WTC11 (cell line): ENCODE measurements at regions not wholly inside any gene's neighbourhood (a gene's known extent, or its start where the extent isn't known, plus 50 kb on each side); places are given as distances from the start of the nearest gene placed in this dataset.
"Not testable (repeated sequence)": the region's sequence is repeated elsewhere in the genome, so short reads cannot be mapped to it uniquely, and the experiment has no call there.

Experiments
- ATAC-seq: fragments of 200-7000 bp; cut with Tn5 transposase; 2 replicates; pipeline ENCODE4 v1.10.0; 2021; ENCODE audit warnings: mild to moderate bottlenecking, moderate library complexity
- CTCF ChIA-PET: fragments of 300-600 bp; sonication (Branson Sonifier 250); formaldehyde crosslinking; loops from one replicate; lab custom pipeline; 2021; ENCODE audit warnings: antibody characterized with exemption; lab: Charles Lee
- POLR2A ChIA-PET: fragments of 350-600 bp; sonication (Branson Sonifier 250); formaldehyde crosslinking; loops from one replicate; lab custom pipeline; 2021; ENCODE audit warnings: antibody characterized with exemption; lab: Charles Lee
- DNase-seq: peaks from one replicate; pipeline ENCODE4 v3.0.0; 2021; ENCODE audit warnings: low spot score
- H3K27ac Mint-ChIP-seq: 2 replicates; pipeline ENCODE4 v1.8.0; 2021; ENCODE audit warnings: mixed read lengths
- H3K27me3 Mint-ChIP-seq: 2 replicates; pipeline ENCODE4 v1.8.0; 2021; ENCODE audit warnings: low read depth, mild to moderate bottlenecking, moderate library complexity, mixed read lengths
- H3K36me3 Mint-ChIP-seq: 2 replicates; pipeline ENCODE4 v1.8.0; 2021; ENCODE audit warnings: mixed read lengths
- H3K4me1 Mint-ChIP-seq: 2 replicates; pipeline ENCODE4 v1.8.0; 2022; ENCODE audit warnings: mixed read lengths
- H3K4me3 Mint-ChIP-seq: 2 replicates; pipeline ENCODE4 v1.8.0; 2021; ENCODE audit warnings: mild to moderate bottlenecking, moderate library complexity, mixed read lengths
- H3K9me3 Mint-ChIP-seq: 2 replicates; pipeline ENCODE4 v1.8.0; 2021; ENCODE audit warnings: mixed read lengths
- ATF1 ChIP-seq: sonication (generic); formaldehyde crosslinking; IDR thresholded peaks from 2 replicates; pipeline ENCODE4 v1.8.1; 2023; ENCODE audit warnings: mild to moderate bottlenecking, moderate library complexity, missing genetic modification reagents
- ESRRA ChIP-seq: sonication (generic); formaldehyde crosslinking; IDR thresholded peaks from 2 replicates; pipeline ENCODE4 v1.8.1; 2022; ENCODE audit warnings: mild to moderate bottlenecking, missing genetic modification reagents, borderline replicate concordance
- GRHL2 ChIP-seq: fragments of 250-450 bp; sonication (Bioruptor Pico); IDR thresholded peaks from 2 replicates; pipeline ENCODE4 v1.8.0; 2022; ENCODE audit warnings: mild to moderate bottlenecking, moderate library complexity; ENCODE audit not compliant: insufficient replicate concordance, severe bottlenecking
- KAT7 ChIP-seq: sonication (generic); formaldehyde crosslinking; IDR thresholded peaks from 2 replicates; pipeline ENCODE4 v1.8.1; 2023; ENCODE audit warnings: missing genetic modification reagents, mild to moderate bottlenecking, borderline replicate concordance
- NR3C1 ChIP-seq: sonication (generic); formaldehyde crosslinking; conservative IDR thresholded peaks from 2 replicates; pipeline ENCODE4 v1.8.1; 2023; ENCODE audit warnings: low read depth, mild to moderate bottlenecking, missing genetic modification reagents
- RORB ChIP-seq: fragments of 250-450 bp; sonication (Bioruptor Pico); IDR thresholded peaks from 2 replicates; pipeline ENCODE4 v1.9.0; 2021; ENCODE audit warnings: mild to moderate bottlenecking
- USF2 ChIP-seq: sonication (generic); formaldehyde crosslinking; IDR thresholded peaks from 2 replicates; pipeline ENCODE4 v1.8.1; 2023; ENCODE audit warnings: mild to moderate bottlenecking, missing genetic modification reagents, moderate library complexity
- ZMAT4 ChIP-seq: fragments of 250-450 bp; sonication (Bioruptor Pico); IDR thresholded peaks from 2 replicates; pipeline ENCODE4 v1.9.0; 2021; ENCODE audit warnings: mild to moderate bottlenecking
- ZNF317 ChIP-seq: sonication (generic); formaldehyde crosslinking; IDR thresholded peaks from 2 replicates; pipeline ENCODE4 v1.8.1; 2023; ENCODE audit warnings: low read depth, mild to moderate bottlenecking, moderate library complexity, missing genetic modification reagents, borderline replicate concordance
- ZNF532 ChIP-seq: fragments of 250-450 bp; sonication (Bioruptor Pico); IDR thresholded peaks from 2 replicates; pipeline ENCODE4 v1.9.0; 2021; ENCODE audit warnings: mild to moderate bottlenecking, borderline replicate concordance
- TF ChIP-seq, protein P1 (sequence below): sonication (generic); formaldehyde crosslinking; conservative IDR thresholded peaks from 2 replicates; pipeline ENCODE4 v1.8.1; 2022; ENCODE audit warnings: mild to moderate bottlenecking, missing genetic modification reagents
- TF ChIP-seq, protein P2 (sequence below): sonication (generic); formaldehyde crosslinking; IDR thresholded peaks from 2 replicates; pipeline ENCODE4 v1.8.0; 2023; ENCODE audit warnings: missing genetic modification reagents
- TF ChIP-seq, protein P3 (sequence below): sonication (generic); formaldehyde crosslinking; IDR thresholded peaks from 2 replicates; pipeline ENCODE4 v1.8.0; 2023; ENCODE audit warnings: mild to moderate bottlenecking, missing genetic modification reagents
- TF ChIP-seq, protein P4 (sequence below): fragments of 250-450 bp; sonication (Bioruptor Pico); IDR thresholded peaks from 2 replicates; pipeline ENCODE4 v1.9.0; 2021; ENCODE audit warnings: moderate library complexity, mild to moderate bottlenecking, inconsistent platforms, borderline replicate concordance

- no peak for ATAC-seq
- Mint-ChIP-seq H3K9me3 (no peaks in the 10 kb centered on the region), H3K36me3 (no peaks in the 10 kb centered on the region), H3K27me3 (peaks cover 62% of the 10 kb centered on the region), H3K27ac (no peak overlapping the region), H3K4me3 (no peak overlapping the region), H3K4me1 (peaks cover 7% of the 10 kb centered on the region)
- ChIA-PET CTCF (no interaction called here), POLR2A (interaction anchor here (0.7 kb wide), 1 partner anchor 969 kb away, joined by 5 read pairs; no protein-coding TSS in a partner anchor)
- DNase-seq: no peak
- TF ChIP-seq RORB (CRISPR knock-in tag): no peak
- TF ChIP-seq KAT7 (CRISPR knock-in tag): no peak
Observed at GRCh38 chr16:29124828-29125227, 140.0 kb downstream of the LAT start.

DNA sequence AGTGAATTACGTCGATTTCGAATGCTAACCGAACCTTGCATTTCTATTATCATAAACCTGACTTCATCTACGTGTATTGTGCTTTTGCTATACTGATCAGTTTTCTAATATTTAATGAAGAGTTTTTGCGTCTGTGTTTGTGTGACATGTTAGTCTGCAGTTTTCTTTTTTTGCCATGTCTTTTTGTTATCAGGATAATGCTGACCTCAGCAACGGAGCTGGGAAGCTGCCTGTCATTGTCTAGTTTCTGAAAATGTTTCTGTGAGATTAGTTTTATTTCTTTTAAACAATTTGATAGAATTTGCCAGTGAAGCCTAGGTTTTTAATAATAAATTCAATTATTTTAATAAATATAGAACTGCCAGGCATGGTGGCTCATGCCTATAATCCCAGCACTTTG is 139.3 kb downstream of the LAT start:
- H3K27ac Mint-ChIP-seq, ATAC-seq, H3K36me3 Mint-ChIP-seq, H3K9me3 Mint-ChIP-seq, H3K4me3 Mint-ChIP-seq, CTCF ChIA-PET, DNase-seq, H3K4me1 Mint-ChIP-seq: not testable (repeated sequence)
- POLR2A ChIA-PET: interaction anchor here (0.7 kb wide), 1 partner anchor 969 kb away, joined by 5 read pairs; no protein-coding TSS in a partner anchor
- peaks cover 57% of the 10 kb centered on the region for H3K27me3 Mint-ChIP-seq

DNA sequence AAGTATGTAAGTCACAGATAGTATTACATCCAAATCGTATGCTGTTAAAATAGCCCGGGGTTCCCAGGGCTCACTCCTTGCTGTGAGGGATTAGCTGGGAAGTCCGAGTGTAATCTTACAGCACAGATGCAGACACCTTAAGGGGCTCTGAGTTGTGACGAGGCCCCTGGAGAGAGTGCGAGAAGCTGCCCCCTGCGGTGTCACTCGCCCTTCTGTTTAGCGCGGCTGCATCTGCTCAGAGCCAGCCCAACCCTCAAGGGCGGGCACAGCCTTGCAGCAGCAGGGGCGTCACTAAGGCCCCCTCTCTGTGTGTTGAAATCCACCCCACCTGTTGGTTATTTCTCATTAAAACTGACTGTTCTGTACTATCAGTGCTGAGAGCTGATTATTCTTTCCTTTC is 135.8 kb downstream of the LAT start:
- H3K36me3 Mint-ChIP-seq, H3K9me3 Mint-ChIP-seq, DNase-seq, H3K4me1 Mint-ChIP-seq, CTCF ChIA-PET, POLR2A ChIA-PET, H3K4me3 Mint-ChIP-seq, H3K27ac Mint-ChIP-seq: not testable (repeated sequence)
- H3K27me3 Mint-ChIP-seq: peaks cover 29% of the 10 kb centered on the region
- ATAC-seq: peak; percentile 67

GRCh38 chr16:29118301-29118957 is 133.6 kb downstream of the LAT start:
- DNase-seq, POLR2A ChIA-PET, H3K4me3 Mint-ChIP-seq, CTCF ChIA-PET, ATAC-seq, H3K9me3 Mint-ChIP-seq, H3K27ac Mint-ChIP-seq, H3K27me3 Mint-ChIP-seq, H3K36me3 Mint-ChIP-seq: not testable (repeated sequence)
- peaks cover 14% of the 10 kb centered on the region for H3K4me1 Mint-ChIP-seq

DNA sequence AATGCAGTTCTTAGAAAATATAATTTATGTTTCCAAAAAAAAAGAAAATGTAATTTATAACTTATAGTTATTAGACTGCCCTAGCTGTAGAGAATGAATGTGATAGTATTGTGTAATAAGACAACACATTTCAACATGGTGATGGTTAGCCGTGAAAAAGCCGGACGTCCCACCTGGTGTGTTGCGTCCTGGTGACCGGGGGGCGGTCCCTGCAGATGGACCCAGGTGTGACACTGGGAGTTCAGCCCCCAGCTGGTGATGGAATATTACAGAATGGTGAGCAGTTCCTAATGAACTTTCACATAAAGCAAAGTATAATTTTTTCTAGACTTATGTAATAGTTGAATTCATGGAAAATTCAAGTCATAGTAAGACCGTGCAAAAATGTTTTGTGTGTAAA is 132.8 kb downstream of the LAT start:
- DNase-seq (no peak), ATAC-seq (no peak)
- Mint-ChIP-seq H3K9me3 (no peaks in the 10 kb centered on the region), H3K4me3 (no peak overlapping the region), H3K27ac (no peak overlapping the region), H3K4me1 (peaks cover 14% of the 10 kb centered on the region), H3K27me3 (peaks cover under 1% of the 10 kb centered on the region), H3K36me3 (no peaks in the 10 kb centered on the region)
- POLR2A ChIA-PET: no interaction called here
- CTCF ChIA-PET: no interaction called here
- TF ChIP-seq, protein P1, sequence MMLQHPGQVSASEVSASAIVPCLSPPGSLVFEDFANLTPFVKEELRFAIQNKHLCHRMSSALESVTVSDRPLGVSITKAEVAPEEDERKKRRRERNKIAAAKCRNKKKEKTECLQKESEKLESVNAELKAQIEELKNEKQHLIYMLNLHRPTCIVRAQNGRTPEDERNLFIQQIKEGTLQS: no peak
- no peak for TF ChIP-seq ZNF317 (CRISPR knock-in tag)
- TF ChIP-seq NR3C1 (CRISPR knock-in tag): no peak
- TF ChIP-seq ATF1 (CRISPR knock-in tag): no peak
- no peak for TF ChIP-seq ZMAT4 (CRISPR knock-in tag)
- no peak for TF ChIP-seq USF2 (CRISPR knock-in tag)
- no peak for TF ChIP-seq GRHL2 (CRISPR knock-in tag)
- no peak for TF ChIP-seq ESRRA (CRISPR knock-in tag)
- TF ChIP-seq, protein P2, sequence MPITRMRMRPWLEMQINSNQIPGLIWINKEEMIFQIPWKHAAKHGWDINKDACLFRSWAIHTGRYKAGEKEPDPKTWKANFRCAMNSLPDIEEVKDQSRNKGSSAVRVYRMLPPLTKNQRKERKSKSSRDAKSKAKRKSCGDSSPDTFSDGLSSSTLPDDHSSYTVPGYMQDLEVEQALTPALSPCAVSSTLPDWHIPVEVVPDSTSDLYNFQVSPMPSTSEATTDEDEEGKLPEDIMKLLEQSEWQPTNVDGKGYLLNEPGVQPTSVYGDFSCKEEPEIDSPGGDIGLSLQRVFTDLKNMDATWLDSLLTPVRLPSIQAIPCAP (CRISPR knock-in tag): no peak
- TF ChIP-seq, protein P3, sequence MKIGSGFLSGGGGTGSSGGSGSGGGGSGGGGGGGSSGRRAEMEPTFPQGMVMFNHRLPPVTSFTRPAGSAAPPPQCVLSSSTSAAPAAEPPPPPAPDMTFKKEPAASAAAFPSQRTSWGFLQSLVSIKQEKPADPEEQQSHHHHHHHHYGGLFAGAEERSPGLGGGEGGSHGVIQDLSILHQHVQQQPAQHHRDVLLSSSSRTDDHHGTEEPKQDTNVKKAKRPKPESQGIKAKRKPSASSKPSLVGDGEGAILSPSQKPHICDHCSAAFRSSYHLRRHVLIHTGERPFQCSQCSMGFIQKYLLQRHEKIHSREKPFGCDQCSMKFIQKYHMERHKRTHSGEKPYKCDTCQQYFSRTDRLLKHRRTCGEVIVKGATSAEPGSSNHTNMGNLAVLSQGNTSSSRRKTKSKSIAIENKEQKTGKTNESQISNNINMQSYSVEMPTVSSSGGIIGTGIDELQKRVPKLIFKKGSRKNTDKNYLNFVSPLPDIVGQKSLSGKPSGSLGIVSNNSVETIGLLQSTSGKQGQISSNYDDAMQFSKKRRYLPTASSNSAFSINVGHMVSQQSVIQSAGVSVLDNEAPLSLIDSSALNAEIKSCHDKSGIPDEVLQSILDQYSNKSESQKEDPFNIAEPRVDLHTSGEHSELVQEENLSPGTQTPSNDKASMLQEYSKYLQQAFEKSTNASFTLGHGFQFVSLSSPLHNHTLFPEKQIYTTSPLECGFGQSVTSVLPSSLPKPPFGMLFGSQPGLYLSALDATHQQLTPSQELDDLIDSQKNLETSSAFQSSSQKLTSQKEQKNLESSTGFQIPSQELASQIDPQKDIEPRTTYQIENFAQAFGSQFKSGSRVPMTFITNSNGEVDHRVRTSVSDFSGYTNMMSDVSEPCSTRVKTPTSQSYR: no peak
- TF ChIP-seq ZNF532: no peak
- TF ChIP-seq, protein P4, sequence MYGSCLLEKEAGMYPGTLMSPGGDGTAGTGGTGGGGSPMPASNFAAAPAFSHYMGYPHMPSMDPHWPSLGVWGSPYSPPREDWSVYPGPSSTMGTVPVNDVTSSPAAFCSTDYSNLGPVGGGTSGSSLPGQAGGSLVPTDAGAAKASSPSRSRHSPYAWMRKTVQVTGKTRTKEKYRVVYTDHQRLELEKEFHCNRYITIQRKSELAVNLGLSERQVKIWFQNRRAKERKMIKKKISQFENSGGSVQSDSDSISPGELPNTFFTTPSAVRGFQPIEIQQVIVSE (CRISPR knock-in tag): no peak
